ENCODE measurements at regions not wholly inside any gene's neighbourhood (a gene's known extent, or its start where the extent isn't known, plus 50 kb on each side); places are given as distances from the start of the nearest gene placed in this dataset.

DNA sequence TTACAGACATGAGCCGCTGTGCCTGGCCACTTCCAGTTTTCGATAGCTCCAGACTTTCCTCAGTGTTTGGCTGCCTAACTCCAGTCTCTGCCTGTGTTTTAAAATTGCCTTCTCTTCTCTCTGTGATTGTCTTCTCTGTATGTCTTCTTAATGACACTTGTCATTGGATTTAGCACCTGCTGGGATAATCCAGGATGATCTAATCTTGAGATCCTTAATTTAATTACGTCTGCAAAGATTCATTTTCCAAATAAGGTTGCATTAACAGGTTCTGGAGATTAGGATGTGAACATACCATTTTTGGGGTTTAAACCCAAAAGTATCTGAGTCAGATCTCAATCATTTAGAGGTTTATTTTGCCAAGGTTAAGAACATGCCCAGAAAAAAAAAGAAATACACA is 222.2 kb upstream of the PDZRN3 start:
- Histone ChIP-seq H3K27ac (no peak overlapping the region), H3K27me3 (no peaks in the 10 kb centered on the region), H3K4me3 (no peak overlapping the region), H3K36me3 (no peaks in the 10 kb centered on the region), H3K9me3 (no peaks in the 10 kb centered on the region), H3K4me1 (no peaks in the 10 kb centered on the region)
- intact Hi-C loops (cut with DNase I; ENCODE audit: low total_unique reads) = no loop called here
- TF ChIP-seq CTCF (IDR thresholded peaks at IDR 0.05) (no peak), POLR2A (IDR thresholded peaks at IDR 0.05) (no peak), POLR2AphosphoS5 (IDR thresholded peaks at IDR 0.05) (no peak)
- DNase-seq (ENCODE audit: low spot score in 2 of 2) = no peak

DNA sequence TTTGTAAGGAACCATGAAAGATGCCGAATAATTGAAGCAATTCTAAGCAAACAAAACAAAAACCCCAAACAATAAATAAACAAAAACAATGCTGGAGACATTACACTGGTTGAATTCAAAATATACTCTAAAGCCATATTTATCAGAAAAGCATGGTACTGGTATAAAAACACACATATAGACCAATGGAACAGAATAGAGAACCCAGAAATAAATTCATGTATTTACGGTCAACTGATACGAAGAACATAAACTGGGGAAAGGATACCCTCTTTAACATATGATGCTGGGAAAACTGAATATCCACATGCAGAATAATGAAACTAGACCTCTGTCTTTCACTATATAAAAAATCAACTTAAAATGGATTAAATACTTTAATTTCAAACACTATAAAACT is 214.3 kb upstream of the PDZRN3 start:
- no peak for DNase-seq (ENCODE audit: low spot score in 2 of 2)
- TF ChIP-seq CTCF (IDR thresholded peaks at IDR 0.05) = no peak
- no peak for TF ChIP-seq POLR2A (IDR thresholded peaks at IDR 0.05)
- no peak for TF ChIP-seq POLR2AphosphoS5 (IDR thresholded peaks at IDR 0.05)
- peaks cover 8 to 18% of the 10 kb centered on the region in 2 donors for H3K9me3 ChIP-seq
- no peak overlapping the region for H3K4me3 ChIP-seq
- no peaks in the 10 kb centered on the region for H3K4me1 ChIP-seq
- no peaks in the 10 kb centered on the region for H3K27me3 ChIP-seq
- H3K27ac ChIP-seq = no peak overlapping the region
- intact Hi-C loops (cut with DNase I; ENCODE audit: low total_unique reads) = no loop called here
- H3K36me3 ChIP-seq = no peaks in the 10 kb centered on the region

GRCh38 chr3:73835945-73836344 is 211.2 kb upstream of the PDZRN3 start:
- intact Hi-C loops (cut with DNase I; ENCODE audit: low total_unique reads) = no loop called here
- no peak overlapping the region for H3K27ac ChIP-seq
- H3K36me3 ChIP-seq = no peaks in the 10 kb centered on the region
- H3K4me3 ChIP-seq = no peak overlapping the region
- no peaks in the 10 kb centered on the region for H3K27me3 ChIP-seq
- TF ChIP-seq CTCF (IDR thresholded peaks at IDR 0.05) = no peak
- no peak for TF ChIP-seq POLR2A (IDR thresholded peaks at IDR 0.05)
- no peak for TF ChIP-seq POLR2AphosphoS5 (IDR thresholded peaks at IDR 0.05)
- H3K9me3 ChIP-seq = peaks cover 8 to 18% of the 10 kb centered on the region in 2 donors
- H3K4me1 ChIP-seq = no peaks in the 10 kb centered on the region
- no peak for DNase-seq (ENCODE audit: low spot score in 2 of 2)

DNA sequence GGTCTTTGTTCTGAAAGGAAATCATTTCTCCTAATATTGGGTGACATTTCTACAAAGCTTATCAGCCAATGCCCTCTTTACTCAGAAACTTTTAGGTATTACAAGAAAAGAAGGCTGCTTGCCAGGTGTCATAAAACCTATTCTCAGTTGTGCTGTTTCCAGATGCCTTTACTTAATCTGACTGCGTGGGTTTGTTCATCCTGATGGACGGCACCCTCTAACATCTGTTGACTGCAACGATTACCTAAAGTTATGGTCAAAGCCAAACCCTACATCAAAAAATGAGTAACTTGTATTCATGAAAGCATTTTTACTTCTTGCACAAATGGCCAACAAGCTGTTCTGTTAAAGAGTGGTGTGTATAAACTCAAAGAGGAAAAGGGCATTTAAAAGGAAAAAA is 207.7 kb upstream of the PDZRN3 start:
- intact Hi-C loops (cut with DNase I; ENCODE audit: low total_unique reads) = no loop called here
- Histone ChIP-seq H3K36me3 (no peaks in the 10 kb centered on the region), H3K4me1 (no peaks in the 10 kb centered on the region), H3K27ac (no peak overlapping the region), H3K9me3 (peaks cover 8 to 11% of the 10 kb centered on the region in 2 donors), H3K4me3 (no peak overlapping the region), H3K27me3 (no peaks in the 10 kb centered on the region)
- DNase-seq (ENCODE audit: low spot score in 2 of 2) = no peak
- TF ChIP-seq CTCF (IDR thresholded peaks at IDR 0.05) (no peak), POLR2A (IDR thresholded peaks at IDR 0.05) (no peak), POLR2AphosphoS5 (IDR thresholded peaks at IDR 0.05) (no peak)

GRCh38 chr3:73828348-73828747 is 203.6 kb upstream of the PDZRN3 start:
- intact Hi-C loops (cut with DNase I; ENCODE audit: low total_unique reads) = no loop called here
- no peak overlapping the region for H3K4me3 ChIP-seq
- no peaks in the 10 kb centered on the region for H3K4me1 ChIP-seq
- TF ChIP-seq POLR2A (IDR thresholded peaks at IDR 0.05) (no peak), CTCF (IDR thresholded peaks at IDR 0.05) (no peak), POLR2AphosphoS5 (IDR thresholded peaks at IDR 0.05) (no peak)
- H3K27ac ChIP-seq = no peak overlapping the region
- H3K9me3 ChIP-seq = no peaks in the 10 kb centered on the region
- H3K36me3 ChIP-seq = no peaks in the 10 kb centered on the region
- H3K27me3 ChIP-seq = no peaks in the 10 kb centered on the region
- DNase-seq (ENCODE audit: low spot score in 2 of 2) = no peak

Measured in breast epithelium (tissue), 4 donors.